ENCODE measurements at regions not wholly inside any gene's neighbourhood (a gene's known extent, or its start where the extent isn't known, plus 50 kb on each side); places are given as distances from the start of the nearest gene placed in this dataset.

- WGBS (ENCODE audit: insufficient coverage, low coverage, missing lambda C conversion rate): 0% methylated on average over 5 of the region's 5 CpGs
- H3K9me1 ChIP-seq (ENCODE audit: control insufficient read depth, insufficient read depth, low read length): no peaks in the 10 kb centered on the region
- no peak overlapping the region for H3K4me3 ChIP-seq
- ATAC-seq: no peak
- H3K4me1 ChIP-seq (replicated peaks in 1 of 2; ENCODE audit: control insufficient read depth in 2 of 2, insufficient read depth in 2 of 2, low read length in 2 of 2): no peaks in the 10 kb centered on the region
- no peak overlapping the region for H3K9ac ChIP-seq (ENCODE audit: insufficient read depth in 1 of 2, low read depth in 2 of 2, low read length in 2 of 2)
- DNase-seq (ENCODE audit: extremely low read depth in 1 of 4, low spot score in 3 of 4): no peak
- no peaks in the 10 kb centered on the region for H4K20me1 ChIP-seq (replicated peaks; ENCODE audit: control insufficient read depth, insufficient read depth, low read length)
- no peak for FAIRE-seq
- H3K4me2 ChIP-seq (ENCODE audit: insufficient read depth, low read length): no peak overlapping the region
- in situ Hi-C loops (cut with MboI) (no loop called here), intact Hi-C loops (cut with micrococcal nuclease) (no loop called here)
- no peaks in the 10 kb centered on the region for H3K79me2 ChIP-seq (ENCODE audit: control insufficient read depth, insufficient read depth, low read length)
- no peaks in the 10 kb centered on the region for H3K36me3 ChIP-seq (ENCODE audit: control insufficient read depth, insufficient read depth, low read length)
- no peak overlapping the region for H2AFZ ChIP-seq (ENCODE audit: low read depth, low read length)
- ChIA-PET POLR2A (no interaction called here), CTCF (ENCODE audit: low intra/inter-chr PET ratio) (no interaction called here)
- no peak overlapping the region for H3K27ac ChIP-seq (ENCODE audit: extremely low read depth, low read depth, low read length)
- H3K27me3 ChIP-seq (ENCODE audit: control insufficient read depth in 2 of 2, insufficient read depth in 2 of 2, low read length in 2 of 2): no peaks in the 10 kb centered on the region
- no peaks in the 10 kb centered on the region for H3K9me3 ChIP-seq (replicated peaks; ENCODE audit: control insufficient read depth, insufficient read depth, low read depth, low read length)
- no TSS peak for BruUV-seq (replicated peaks)
- TF ChIP-seq DDX20 (tag; IDR thresholded peaks at IDR 0.05; ENCODE audit: low read depth) (no peak), PHB2 (IDR thresholded peaks at IDR 0.05; ENCODE audit: low read depth) (no peak), ZKSCAN8 (CRISPR knock-in tag; IDR thresholded peaks at IDR 0.05) (no peak), SMARCC2 (IDR thresholded peaks at IDR 0.05; ENCODE audit: low read depth) (no peak), SRSF9 (IDR thresholded peaks at IDR 0.05; ENCODE audit: borderline replicate concordance, low read depth, low read length) (no peak), ZNF175 (CRISPR knock-in tag; IDR thresholded peaks at IDR 0.05; ENCODE audit: low read depth) (no peak), CREBBP (IDR thresholded peaks at IDR 0.05; ENCODE audit: low read depth, low read length) (no peak), TCFL5 (CRISPR knock-in tag; conservative IDR thresholded peaks at IDR 0.05) (no peak), CHD7 (IDR thresholded peaks at IDR 0.05; ENCODE audit: low read depth, low read length) (no peak), ZNF785 (CRISPR knock-in tag; IDR thresholded peaks at IDR 0.05) (no peak), RAD21 (CRISPR knock-in tag; conservative IDR thresholded peaks at IDR 0.05 in 1 of 2, IDR thresholded peaks at IDR 0.05 in 1 of 2) (no peak), SMAD4 (CRISPR knock-in tag; conservative IDR thresholded peaks at IDR 0.05) (no peak), BRCA1 (IDR thresholded peaks at IDR 0.05) (no peak), BRCA1 (CRISPR knock-in tag; IDR thresholded peaks at IDR 0.05) (no peak)
These were observed 94.8 kb downstream of the BMP4 start for GRCh38 chr14:53861781-53862180.
